ENCODE measurements at regions not wholly inside any gene's neighbourhood (a gene's known extent, or its start where the extent isn't known, plus 50 kb on each side); places are given as distances from the start of the nearest gene placed in this dataset.

GRCh38 chr12:24138041-24138440 lies 188.6 kb upstream of the SOX5 start:
- no peak for TF ChIP-seq SUZ12 (IDR thresholded peaks at IDR 0.05)
- TF ChIP-seq ZNF384 (IDR thresholded peaks at IDR 0.05) = no peak
- TF ChIP-seq FOXA1 (IDR thresholded peaks at IDR 0.05) = no peak
- TF ChIP-seq BHLHE40 (IDR thresholded peaks at IDR 0.05; ENCODE audit: borderline replicate concordance) = no peak
- TF ChIP-seq NFRKB (IDR thresholded peaks at IDR 0.05) = no peak
- TF ChIP-seq CTBP1 (IDR thresholded peaks at IDR 0.05; ENCODE audit: borderline replicate concordance) = no peak
- TF ChIP-seq SP1 (IDR thresholded peaks at IDR 0.05) = no peak
- TF ChIP-seq L3MBTL2 (conservative IDR thresholded peaks at IDR 0.05) = no peak
